ENCODE measurements at regions not wholly inside any gene's neighbourhood (a gene's known extent, or its start where the extent isn't known, plus 50 kb on each side); places are given as distances from the start of the nearest gene placed in this dataset.

DNA sequence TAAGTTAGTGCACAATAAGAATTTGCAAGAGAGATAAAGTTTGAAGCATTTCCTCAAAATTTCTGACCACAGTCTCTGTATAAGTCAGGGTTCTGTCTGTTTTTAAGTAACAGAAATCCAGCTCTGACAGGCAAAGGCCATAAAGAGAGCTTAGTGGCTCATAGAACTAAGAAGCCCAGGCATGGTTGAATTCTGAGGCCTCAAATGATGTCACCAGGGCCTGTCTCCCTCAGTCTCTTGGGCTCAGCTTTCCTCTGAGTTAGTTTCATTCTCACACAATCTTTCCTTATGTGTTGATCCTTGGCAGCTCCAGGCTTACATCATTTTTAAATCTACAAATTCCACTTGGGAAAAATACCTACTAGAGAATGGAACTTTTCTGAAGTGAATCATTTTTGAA is 173.4 kb upstream of the ATP2B1 start:
- no peak for TF ChIP-seq POLR2AphosphoS5 (IDR thresholded peaks at IDR 0.05; ENCODE audit: low read depth, low read length)
- no peak for TF ChIP-seq POLR2A (IDR thresholded peaks at IDR 0.05; ENCODE audit: low read depth, low read length)
